ENCODE measurements at regions not wholly inside any gene's neighbourhood (a gene's known extent, or its start where the extent isn't known, plus 50 kb on each side); places are given as distances from the start of the nearest gene placed in this dataset.

DNA sequence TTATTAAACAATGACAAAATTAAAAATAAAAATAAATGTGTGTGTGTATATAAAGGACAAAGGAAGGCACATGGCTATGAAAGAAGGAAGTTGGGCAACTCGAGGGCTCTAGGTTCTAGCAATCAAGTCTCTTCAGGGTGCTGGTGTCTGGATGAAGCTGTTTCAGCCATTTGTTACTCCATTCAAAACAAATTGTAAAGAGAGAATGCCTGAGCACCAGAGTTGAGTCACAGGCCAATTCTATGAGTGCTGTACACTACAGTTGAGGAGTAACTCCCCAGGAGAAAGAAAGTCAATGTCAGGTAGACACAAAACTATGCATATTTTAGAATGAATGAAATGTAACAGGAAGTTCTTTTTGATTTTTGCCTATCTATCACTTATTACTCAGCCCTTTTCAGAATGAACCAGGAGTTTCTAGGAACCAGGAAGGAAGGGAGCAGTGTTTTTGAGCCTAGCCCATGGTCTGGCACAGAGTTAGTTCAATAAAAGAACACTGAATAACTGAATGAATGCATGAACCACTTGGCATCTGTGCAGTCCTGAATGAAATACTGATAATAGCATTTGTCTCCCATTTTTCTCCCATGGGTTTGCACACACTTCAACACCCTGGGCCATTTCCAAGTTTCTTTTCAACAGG is 151.7 kb upstream of the CPEB2 start:
- no peak for TF ChIP-seq EZH2phosphoT487 (IDR thresholded peaks at IDR 0.05; ENCODE audit: borderline replicate concordance, low read length)
- TF ChIP-seq, protein P1, sequence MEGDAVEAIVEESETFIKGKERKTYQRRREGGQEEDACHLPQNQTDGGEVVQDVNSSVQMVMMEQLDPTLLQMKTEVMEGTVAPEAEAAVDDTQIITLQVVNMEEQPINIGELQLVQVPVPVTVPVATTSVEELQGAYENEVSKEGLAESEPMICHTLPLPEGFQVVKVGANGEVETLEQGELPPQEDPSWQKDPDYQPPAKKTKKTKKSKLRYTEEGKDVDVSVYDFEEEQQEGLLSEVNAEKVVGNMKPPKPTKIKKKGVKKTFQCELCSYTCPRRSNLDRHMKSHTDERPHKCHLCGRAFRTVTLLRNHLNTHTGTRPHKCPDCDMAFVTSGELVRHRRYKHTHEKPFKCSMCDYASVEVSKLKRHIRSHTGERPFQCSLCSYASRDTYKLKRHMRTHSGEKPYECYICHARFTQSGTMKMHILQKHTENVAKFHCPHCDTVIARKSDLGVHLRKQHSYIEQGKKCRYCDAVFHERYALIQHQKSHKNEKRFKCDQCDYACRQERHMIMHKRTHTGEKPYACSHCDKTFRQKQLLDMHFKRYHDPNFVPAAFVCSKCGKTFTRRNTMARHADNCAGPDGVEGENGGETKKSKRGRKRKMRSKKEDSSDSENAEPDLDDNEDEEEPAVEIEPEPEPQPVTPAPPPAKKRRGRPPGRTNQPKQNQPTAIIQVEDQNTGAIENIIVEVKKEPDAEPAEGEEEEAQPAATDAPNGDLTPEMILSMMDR (IDR thresholded peaks at IDR 0.05; ENCODE audit: low read depth, low read length, poor library complexity, severe bottlenecking): no peak

All from DOHH2 (cell line).